Stimulated activated CD4-positive, alpha-beta T cell treated with anti-CD3 and anti-CD28 coated beads, Interleukin-2, amount 100 ng/mL, for 4 hours (primary cell): ENCODE measurements at regions not wholly inside any gene's neighbourhood (a gene's known extent, or its start where the extent isn't known, plus 50 kb on each side); places are given as distances from the start of the nearest gene placed in this dataset.

Experiments used
- DNase-seq: peaks from one replicate; pipeline ENCODE4 v3.0.0-alpha.2; 2020; ENCODE audit warnings: low read depth

GRCh38 chr16:11445486-11445885 lies 100.2 kb downstream of the RMI2 start:
- DNase-seq, result no peak

GRCh38 chr16:11446566-11447119 lies 101.4 kb downstream of the RMI2 start:
- DNase-seq, result no peak

GRCh38 chr16:11447272-11447671 lies 102.0 kb downstream of the RMI2 start:
- DNase-seq, result no peak

DNA sequence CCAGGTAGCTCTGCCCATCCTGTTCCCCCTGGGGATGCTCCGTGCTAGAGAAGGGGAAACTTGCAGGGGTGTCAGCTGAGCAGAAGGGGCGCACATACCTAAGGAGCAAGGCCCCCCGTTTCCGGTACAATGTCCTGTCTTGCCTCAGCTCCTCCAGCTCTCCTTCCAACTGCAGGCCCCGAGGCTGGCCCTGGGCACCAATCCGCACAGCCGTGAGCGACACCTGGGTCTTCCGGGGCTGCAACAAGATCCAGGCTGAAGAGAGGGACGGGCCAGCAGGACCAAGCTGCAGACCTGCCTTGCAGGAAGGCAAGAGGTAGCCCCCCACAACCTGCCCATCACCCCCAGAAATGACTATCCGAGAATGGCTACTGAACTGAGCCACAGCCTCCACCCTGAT lies 102.6 kb downstream of the RMI2 start:
- DNase-seq, result no peak

DNA sequence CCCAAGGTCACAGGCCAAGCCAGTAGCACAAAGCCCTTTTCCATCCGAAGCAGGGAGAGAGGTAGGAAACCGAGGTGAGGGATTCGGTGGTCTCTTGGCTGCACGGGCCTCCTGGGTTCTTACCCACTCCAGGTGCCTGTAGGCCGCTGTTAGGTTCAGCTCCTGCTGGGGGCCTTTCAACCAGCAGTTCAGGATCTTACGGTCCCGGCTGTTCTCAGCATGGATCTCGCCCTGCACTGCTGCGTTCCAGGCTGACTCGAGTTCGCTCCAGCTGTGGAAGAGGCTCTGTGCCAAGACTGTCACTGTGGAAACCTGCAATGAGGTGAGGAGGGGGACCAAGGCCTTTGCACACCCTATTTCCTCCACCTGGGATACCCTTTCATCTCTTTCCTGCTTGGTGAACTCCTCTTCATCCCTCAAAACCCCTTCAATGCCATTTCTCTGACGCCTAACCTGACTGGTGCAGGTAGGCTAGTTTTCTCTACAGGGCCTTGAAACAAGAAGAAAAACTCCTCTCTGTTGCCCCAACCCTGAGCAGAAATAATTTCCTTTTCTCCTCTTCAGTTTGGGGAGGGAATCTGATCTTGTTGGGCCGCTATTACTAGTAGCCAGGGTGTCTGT lies 103.6 kb downstream of the RMI2 start:
- DNase-seq, result no peak

DNA sequence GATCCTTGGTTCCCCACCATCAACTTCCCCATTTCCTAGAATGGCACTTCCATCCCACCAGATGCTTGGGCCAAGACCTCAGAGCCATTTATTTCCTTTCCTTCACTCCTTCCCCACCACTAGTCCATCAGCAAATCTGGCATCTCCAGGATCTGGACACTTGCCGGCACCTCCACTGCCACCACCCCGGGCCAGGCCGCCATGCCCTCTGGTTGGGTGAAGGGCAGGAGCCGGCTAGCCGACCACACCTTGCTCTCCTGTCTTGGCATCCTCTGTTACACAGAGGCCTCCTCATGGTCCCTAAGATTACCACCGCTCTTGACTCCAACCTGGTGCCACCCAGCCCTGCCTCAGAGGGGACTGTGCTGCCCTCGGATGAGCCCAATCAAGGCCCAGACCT lies 104.5 kb downstream of the RMI2 start:
- no peak for DNase-seq

- no peak for DNase-seq
Observed at GRCh38 chr16:11450136-11450535, 104.9 kb downstream of the RMI2 start.

DNA sequence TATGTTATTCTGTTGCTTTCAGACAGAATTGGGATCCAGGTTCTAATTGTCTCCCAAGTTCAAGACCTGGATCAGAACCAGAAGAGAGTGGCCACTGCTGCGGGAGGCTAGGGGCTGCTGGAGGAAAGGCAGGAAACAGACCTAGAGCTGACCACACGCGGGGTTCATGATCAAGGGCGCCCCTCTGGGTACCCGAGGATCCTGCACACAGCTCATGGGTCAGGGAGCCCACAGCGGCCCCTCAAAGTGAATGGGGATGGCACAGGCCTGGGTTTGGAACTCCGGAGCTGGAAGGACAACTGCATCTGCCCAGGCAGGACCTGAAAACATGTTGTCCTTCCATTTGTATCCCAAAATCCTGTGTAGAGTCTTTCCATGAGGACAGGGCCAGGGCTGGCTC lies 107.0 kb downstream of the RMI2 start:
- no peak for DNase-seq

GRCh38 chr16:11452746-11453389 lies 107.6 kb downstream of the RMI2 start:
- DNase-seq, result no peak

GRCh38 chr16:11456741-11457140 lies 111.5 kb downstream of the RMI2 start:
- no peak for DNase-seq

DNA sequence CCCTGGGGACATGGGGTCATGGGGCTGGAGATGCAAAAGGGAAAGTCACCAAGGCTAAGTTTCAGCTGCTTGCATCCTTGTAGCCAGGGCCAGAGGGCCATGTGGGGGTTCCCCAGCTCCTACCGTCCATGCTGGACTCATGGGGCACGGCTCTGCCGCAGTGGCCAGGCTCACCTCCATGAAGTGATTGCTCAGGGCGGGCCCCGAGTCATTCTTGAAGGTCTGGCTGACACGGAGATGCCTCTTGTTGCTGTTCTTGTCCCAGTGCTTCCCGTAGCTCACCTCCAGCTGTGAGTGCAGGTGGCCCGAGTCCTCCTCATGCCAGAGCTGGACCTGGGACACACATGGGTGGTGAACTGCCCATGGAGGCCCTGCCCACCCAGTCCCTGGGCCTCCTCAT lies 114.5 kb downstream of the RMI2 start:
- no peak for DNase-seq

GRCh38 chr16:11460820-11461594 lies 115.7 kb downstream of the RMI2 start:
- no peak for DNase-seq

DNA sequence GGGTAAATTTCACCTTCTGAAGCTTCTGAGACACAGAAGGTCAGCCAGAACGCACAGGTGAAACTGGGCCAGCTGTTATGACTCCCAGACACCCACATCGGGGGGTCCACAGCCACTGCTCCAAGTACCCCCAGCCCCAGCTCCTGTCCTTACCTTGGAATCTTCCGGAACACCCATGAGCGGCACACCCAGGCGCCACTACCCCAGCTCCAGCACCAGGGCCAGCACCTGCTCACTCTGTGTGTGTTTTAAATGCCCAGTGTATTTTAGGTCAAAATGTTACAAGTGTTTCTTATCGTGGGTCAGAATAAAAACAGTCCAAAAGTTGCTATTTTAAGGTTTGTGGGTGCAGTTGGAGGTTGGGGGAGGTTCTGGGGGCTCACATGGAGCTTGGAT lies 116.3 kb downstream of the RMI2 start:
- DNase-seq, result no peak

DNA sequence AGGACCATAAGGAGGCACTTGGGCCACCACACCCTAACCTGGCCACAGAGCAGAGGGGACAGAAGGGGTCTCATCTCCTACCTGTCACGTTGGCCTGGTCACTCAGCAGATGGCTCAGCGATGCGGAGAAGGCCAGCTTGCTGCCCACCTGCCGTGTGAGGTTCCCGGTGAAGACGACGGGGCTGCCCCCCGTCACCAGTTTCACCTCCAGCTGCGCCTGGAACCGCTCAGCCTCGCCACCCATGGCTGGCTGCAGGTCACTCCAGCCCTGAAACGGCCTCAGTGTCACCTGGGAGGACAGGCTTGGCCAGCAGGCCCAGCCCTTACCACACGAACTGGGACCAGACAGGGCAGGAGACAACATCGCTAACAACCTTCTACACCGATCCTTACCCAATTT lies 116.8 kb downstream of the RMI2 start:
- DNase-seq, result no peak

- DNase-seq, result no peak
Observed at GRCh38 chr16:11462861-11463260, 117.6 kb downstream of the RMI2 start.

DNA sequence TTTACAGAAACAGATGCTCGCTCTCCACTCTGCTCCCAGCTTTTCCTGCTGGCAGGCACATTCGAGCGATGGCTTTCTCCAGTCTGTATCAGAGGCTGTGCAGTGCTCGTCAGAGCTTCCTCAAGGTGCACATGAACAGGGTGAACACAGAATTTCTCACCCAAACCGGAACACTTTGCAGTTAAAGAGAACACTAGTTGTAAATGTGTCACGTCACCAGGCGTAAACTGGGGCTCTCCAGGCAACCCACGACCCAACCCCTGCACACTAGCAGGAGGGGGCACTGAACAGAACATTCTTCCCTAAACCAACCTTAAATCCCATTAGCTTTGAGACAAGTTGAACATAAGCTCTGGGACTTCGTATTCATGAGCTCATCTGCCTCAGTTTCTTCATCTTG lies 119.0 kb downstream of the RMI2 start:
- DNase-seq, result no peak

DNA sequence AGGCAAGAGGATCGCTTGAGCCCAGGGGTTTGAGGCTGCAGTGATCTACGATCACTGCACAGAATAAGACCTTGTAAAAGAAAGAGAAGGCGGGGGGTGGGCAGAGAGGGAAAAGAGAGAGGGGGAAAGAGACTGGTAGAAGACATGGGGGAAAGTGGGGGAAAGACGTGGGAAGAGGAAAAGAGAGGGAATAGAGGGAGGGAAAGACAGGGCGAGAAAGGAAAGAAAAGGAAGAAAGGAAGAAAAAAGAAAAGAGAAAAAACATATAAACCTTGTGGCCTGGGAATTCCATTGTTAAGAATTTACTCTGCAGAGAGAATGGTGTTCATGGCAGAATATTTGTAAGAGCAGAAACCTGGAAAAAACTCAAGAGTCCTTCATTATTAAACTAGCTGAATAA lies 120.4 kb downstream of the RMI2 start:
- no peak for DNase-seq

GRCh38 chr16:11470676-11471415 lies 115.9 kb downstream of the LITAF start:
- DNase-seq, result no peak

- DNase-seq, result no peak
Observed at GRCh38 chr16:11471548-11471947, 115.2 kb downstream of the LITAF start.

GRCh38 chr16:11472410-11472809 lies 114.3 kb downstream of the LITAF start:
- DNase-seq, result no peak

DNA sequence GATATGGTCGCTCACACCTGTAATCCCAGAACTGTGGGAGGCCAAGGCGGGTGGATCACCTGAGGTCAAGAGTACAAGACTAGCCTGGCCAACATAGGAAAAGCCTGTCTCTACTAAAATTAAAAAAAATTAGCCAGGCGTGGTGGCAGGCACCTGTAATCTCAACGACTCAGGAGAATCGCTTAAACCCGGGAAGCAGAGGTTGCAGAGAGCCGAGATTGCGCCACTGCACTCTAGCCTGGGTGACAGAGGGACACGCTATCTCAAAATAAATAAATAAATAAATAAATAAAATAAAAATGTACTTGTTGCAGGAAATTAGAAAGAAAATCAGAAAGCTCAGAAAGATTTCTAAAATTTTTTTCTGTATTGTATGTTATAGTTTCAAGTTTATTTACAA lies 113.9 kb downstream of the LITAF start:
- DNase-seq, result no peak

DNA sequence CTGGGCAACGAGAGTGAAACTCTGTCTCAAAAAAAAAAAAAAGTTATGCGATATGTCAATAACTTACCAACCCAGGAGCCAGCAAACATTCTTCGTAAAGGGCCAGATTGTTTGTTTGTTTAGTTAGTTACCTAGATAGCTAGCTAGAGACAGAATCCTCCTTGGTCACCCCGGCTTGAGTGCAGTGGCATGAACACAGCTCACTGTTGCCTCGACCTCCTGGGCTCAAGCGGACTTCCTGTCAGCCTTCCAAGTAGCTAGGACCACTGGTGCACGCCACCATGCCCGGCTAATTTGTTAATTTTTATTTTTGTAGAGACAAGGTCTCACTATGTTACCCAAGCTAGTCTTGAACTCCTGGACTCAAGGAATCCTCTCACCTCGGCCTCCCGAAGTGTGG lies 113.0 kb downstream of the LITAF start:
- DNase-seq, result no peak
